ENCODE measurements at regions not wholly inside any gene's neighbourhood (a gene's known extent, or its start where the extent isn't known, plus 50 kb on each side); places are given as distances from the start of the nearest gene placed in this dataset.

DNA sequence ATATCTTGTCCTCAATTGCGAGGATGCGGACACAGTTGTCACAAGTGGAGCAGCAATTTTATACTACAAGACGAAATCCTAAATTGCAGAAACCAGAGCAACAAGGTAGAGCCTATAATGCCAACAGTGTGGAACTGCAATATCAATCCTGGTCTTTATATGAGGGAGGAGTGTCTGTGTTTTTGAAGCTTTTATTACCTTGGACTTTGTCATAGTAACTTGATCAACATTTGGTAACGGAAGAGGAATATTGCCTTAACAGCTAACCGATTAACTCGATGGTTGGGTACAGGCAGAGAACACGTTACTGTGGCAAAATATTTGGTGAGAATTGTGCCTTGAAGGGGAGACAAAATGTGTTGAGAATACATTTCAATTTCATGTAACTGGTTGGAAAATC lies 661.5 kb downstream of the FGF9 start (continued):
- TF ChIP-seq, protein P1, sequence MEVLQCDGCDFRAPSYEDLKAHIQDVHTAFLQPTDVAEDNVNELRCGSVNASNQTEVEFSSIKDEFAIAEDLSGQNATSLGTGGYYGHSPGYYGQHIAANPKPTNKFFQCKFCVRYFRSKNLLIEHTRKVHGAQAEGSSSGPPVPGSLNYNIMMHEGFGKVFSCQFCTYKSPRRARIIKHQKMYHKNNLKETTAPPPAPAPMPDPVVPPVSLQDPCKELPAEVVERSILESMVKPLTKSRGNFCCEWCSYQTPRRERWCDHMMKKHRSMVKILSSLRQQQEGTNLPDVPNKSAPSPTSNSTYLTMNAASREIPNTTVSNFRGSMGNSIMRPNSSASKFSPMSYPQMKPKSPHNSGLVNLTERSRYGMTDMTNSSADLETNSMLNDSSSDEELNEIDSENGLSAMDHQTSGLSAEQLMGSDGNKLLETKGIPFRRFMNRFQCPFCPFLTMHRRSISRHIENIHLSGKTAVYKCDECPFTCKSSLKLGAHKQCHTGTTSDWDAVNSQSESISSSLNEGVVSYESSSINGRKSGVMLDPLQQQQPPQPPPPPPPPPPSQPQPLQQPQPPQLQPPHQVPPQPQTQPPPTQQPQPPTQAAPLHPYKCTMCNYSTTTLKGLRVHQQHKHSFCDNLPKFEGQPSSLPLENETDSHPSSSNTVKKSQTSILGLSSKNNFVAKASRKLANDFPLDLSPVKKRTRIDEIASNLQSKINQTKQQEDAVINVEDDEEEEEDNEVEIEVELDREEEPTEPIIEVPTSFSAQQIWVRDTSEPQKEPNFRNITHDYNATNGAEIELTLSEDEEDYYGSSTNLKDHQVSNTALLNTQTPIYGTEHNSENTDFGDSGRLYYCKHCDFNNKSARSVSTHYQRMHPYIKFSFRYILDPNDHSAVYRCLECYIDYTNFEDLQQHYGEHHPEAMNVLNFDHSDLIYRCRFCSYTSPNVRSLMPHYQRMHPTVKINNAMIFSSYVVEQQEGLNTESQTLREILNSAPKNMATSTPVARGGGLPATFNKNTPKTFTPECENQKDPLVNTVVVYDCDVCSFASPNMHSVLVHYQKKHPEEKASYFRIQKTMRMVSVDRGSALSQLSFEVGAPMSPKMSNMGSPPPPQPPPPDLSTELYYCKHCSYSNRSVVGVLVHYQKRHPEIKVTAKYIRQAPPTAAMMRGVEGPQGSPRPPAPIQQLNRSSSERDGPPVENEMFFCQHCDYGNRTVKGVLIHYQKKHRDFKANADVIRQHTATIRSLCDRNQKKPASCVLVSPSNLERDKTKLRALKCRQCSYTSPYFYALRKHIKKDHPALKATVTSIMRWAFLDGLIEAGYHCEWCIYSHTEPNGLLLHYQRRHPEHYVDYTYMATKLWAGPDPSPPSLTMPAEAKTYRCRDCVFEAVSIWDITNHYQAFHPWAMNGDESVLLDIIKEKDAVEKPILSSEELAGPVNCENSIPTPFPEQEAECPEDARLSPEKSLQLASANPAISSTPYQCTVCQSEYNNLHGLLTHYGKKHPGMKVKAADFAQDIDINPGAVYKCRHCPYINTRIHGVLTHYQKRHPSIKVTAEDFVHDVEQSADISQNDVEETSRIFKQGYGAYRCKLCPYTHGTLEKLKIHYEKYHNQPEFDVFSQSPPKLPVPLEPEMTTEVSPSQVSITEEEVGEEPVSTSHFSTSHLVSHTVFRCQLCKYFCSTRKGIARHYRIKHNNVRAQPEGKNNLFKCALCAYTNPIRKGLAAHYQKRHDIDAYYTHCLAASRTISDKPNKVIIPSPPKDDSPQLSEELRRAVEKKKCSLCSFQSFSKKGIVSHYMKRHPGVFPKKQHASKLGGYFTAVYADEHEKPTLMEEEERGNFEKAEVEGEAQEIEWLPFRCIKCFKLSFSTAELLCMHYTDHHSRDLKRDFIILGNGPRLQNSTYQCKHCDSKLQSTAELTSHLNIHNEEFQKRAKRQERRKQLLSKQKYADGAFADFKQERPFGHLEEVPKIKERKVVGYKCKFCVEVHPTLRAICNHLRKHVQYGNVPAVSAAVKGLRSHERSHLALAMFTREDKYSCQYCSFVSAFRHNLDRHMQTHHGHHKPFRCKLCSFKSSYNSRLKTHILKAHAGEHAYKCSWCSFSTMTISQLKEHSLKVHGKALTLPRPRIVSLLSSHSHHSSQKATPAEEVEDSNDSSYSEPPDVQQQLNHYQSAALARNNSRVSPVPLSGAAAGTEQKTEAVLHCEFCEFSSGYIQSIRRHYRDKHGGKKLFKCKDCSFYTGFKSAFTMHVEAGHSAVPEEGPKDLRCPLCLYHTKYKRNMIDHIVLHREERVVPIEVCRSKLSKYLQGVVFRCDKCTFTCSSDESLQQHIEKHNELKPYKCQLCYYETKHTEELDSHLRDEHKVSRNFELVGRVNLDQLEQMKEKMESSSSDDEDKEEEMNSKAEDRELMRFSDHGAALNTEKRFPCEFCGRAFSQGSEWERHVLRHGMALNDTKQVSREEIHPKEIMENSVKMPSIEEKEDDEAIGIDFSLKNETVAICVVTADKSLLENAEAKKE (CRISPR knock-in tag; IDR thresholded peaks at IDR 0.05) = no peak
- TF ChIP-seq ZNF114 (CRISPR knock-in tag; IDR thresholded peaks at IDR 0.05) = no peak

DNA sequence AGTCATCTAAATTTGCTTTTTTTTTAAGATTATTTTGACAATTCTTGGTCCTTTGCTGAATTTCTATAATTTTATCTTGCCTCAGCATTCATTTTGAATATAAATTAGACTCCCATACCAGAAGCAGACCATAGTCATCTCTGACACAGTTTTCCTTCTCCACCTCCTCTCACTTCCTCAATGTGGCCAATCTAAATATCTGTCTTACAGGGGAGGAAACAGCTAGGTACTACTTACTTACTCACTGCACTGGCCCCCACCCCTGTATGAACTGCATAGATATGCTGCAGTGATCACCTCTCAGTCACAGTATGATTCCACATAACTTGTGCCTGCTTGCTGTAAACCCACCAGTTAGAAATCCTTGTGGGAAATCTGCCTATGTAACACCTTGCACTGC lies 665.6 kb downstream of the FGF9 start:
- Histone ChIP-seq H3K9me2 (ENCODE audit: insufficient read depth) (no peaks in the 10 kb centered on the region), H3F3A (replicated peaks; ENCODE audit: low read depth) (no peaks in the 10 kb centered on the region), H3K4me2 (no peak overlapping the region), H3K4me3 (no peak overlapping the region), H3K4me1 (ENCODE audit: insufficient read depth) (no peaks in the 10 kb centered on the region), H3K27me3 (ENCODE audit: insufficient read depth) (no peaks in the 10 kb centered on the region), H3K36me3 (ENCODE audit: insufficient read depth) (no peaks in the 10 kb centered on the region), H4K20me1 (replicated peaks; ENCODE audit: insufficient read depth) (no peaks in the 10 kb centered on the region), H3K27ac (ENCODE audit: low read depth) (no peak overlapping the region), H3K79me2 (replicated peaks; ENCODE audit: insufficient read depth) (no peaks in the 10 kb centered on the region), H2AFZ (no peak overlapping the region)
- Mint-ChIP-seq H3K9me3 (peaks cover 23% of the 10 kb centered on the region), H3K36me3 (ENCODE audit: low read depth) (peaks cover 17% of the 10 kb centered on the region), H3K4me1 (no peaks in the 10 kb centered on the region), H3K27me3 (ENCODE audit: insufficient read depth, low read depth, poor library complexity) (no peaks in the 10 kb centered on the region), H3K27ac (no peak overlapping the region), H3K4me3 (no peak overlapping the region)
- ATAC-seq (no peak), DNase-seq (ENCODE audit: low spot score) (no peak)
- TF ChIP-seq NANOG (IDR thresholded peaks at IDR 0.05; ENCODE audit: borderline replicate concordance) = no peak
- TF ChIP-seq STAT1 (IDR thresholded peaks at IDR 0.05; ENCODE audit: unreplicated experiment) = no peak
- TF ChIP-seq, protein P2, sequence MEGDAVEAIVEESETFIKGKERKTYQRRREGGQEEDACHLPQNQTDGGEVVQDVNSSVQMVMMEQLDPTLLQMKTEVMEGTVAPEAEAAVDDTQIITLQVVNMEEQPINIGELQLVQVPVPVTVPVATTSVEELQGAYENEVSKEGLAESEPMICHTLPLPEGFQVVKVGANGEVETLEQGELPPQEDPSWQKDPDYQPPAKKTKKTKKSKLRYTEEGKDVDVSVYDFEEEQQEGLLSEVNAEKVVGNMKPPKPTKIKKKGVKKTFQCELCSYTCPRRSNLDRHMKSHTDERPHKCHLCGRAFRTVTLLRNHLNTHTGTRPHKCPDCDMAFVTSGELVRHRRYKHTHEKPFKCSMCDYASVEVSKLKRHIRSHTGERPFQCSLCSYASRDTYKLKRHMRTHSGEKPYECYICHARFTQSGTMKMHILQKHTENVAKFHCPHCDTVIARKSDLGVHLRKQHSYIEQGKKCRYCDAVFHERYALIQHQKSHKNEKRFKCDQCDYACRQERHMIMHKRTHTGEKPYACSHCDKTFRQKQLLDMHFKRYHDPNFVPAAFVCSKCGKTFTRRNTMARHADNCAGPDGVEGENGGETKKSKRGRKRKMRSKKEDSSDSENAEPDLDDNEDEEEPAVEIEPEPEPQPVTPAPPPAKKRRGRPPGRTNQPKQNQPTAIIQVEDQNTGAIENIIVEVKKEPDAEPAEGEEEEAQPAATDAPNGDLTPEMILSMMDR (conservative IDR thresholded peaks at IDR 0.05; ENCODE audit: low read depth in 2 of 2) = no peak
- TF ChIP-seq JUNB (IDR thresholded peaks at IDR 0.05; ENCODE audit: unreplicated experiment) = no peak
- no peak for TF ChIP-seq ZNF331 (CRISPR knock-in tag; IDR thresholded peaks at IDR 0.05; ENCODE audit: low read depth)
- TF ChIP-seq, protein P3, sequence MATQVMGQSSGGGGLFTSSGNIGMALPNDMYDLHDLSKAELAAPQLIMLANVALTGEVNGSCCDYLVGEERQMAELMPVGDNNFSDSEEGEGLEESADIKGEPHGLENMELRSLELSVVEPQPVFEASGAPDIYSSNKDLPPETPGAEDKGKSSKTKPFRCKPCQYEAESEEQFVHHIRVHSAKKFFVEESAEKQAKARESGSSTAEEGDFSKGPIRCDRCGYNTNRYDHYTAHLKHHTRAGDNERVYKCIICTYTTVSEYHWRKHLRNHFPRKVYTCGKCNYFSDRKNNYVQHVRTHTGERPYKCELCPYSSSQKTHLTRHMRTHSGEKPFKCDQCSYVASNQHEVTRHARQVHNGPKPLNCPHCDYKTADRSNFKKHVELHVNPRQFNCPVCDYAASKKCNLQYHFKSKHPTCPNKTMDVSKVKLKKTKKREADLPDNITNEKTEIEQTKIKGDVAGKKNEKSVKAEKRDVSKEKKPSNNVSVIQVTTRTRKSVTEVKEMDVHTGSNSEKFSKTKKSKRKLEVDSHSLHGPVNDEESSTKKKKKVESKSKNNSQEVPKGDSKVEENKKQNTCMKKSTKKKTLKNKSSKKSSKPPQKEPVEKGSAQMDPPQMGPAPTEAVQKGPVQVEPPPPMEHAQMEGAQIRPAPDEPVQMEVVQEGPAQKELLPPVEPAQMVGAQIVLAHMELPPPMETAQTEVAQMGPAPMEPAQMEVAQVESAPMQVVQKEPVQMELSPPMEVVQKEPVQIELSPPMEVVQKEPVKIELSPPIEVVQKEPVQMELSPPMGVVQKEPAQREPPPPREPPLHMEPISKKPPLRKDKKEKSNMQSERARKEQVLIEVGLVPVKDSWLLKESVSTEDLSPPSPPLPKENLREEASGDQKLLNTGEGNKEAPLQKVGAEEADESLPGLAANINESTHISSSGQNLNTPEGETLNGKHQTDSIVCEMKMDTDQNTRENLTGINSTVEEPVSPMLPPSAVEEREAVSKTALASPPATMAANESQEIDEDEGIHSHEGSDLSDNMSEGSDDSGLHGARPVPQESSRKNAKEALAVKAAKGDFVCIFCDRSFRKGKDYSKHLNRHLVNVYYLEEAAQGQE (IDR thresholded peaks at IDR 0.05; ENCODE audit: unreplicated experiment) = no peak
- TF ChIP-seq EZH2 (IDR thresholded peaks at IDR 0.05; ENCODE audit: low read depth, unreplicated experiment) = no peak

Measured in GM23338 (cell line).